H9 (cell line): ENCODE measurements at regions not wholly inside any gene's neighbourhood (a gene's known extent, or its start where the extent isn't known, plus 50 kb on each side); places are given as distances from the start of the nearest gene placed in this dataset.

Source experiments
- DNase-seq: peaks from one replicate; pipeline ENCODE4 v3.0.0-alpha.2; 2017
- H2AFZ ChIP-seq: one replicate; pipeline ENCODE4 v1.6.1; 2013; ENCODE audit warnings: mild to moderate bottlenecking, low read length, control low read depth, moderate library complexity
- H2AK5ac ChIP-seq: 2 replicates; pipeline ENCODE4 v1.6.1; 2013; ENCODE audit warnings: low read length, control low read depth, mixed read lengths; ENCODE audit not compliant: insufficient read length
- H2BK120ac ChIP-seq: one replicate; pipeline ENCODE4 v1.6.1; 2013; ENCODE audit warnings: low read depth, mild to moderate bottlenecking, low read length, control low read depth, inconsistent platforms; ENCODE audit not compliant: poor library complexity, severe bottlenecking
- H2BK12ac ChIP-seq: 2 replicates; pipeline ENCODE4 v1.6.1; 2013; ENCODE audit warnings: low read length, control low read depth, mixed read lengths, low read depth; ENCODE audit not compliant: insufficient read length
- H2BK15ac ChIP-seq: 2 replicates; pipeline ENCODE4 v1.6.1; 2013; ENCODE audit warnings: low read depth, low read length, control low read depth
- H2BK20ac ChIP-seq: one replicate; pipeline ENCODE4 v1.6.1; 2013; ENCODE audit warnings: low read depth, mild to moderate bottlenecking, low read length, control low read depth, inconsistent platforms; ENCODE audit not compliant: poor library complexity, severe bottlenecking
- H2BK5ac ChIP-seq: 2 replicates; pipeline ENCODE4 v1.6.1; 2013; ENCODE audit warnings: low read length, control low read depth, mixed read lengths; ENCODE audit not compliant: insufficient read length
- H3K14ac ChIP-seq: 2 replicates; pipeline ENCODE4 v1.6.1; 2013; ENCODE audit warnings: low read length, control low read depth; ENCODE audit not compliant: insufficient read depth
- H3K18ac ChIP-seq: 2 replicates; pipeline ENCODE4 v1.6.1; 2013; ENCODE audit warnings: low read depth, mild to moderate bottlenecking, mixed read lengths, low read length, control low read depth; ENCODE audit not compliant: insufficient read length
- H3K23ac ChIP-seq: 2 replicates; pipeline ENCODE4 v1.6.1; 2013; ENCODE audit warnings: low read length, control low read depth, mixed read lengths, low read depth; ENCODE audit not compliant: insufficient read length
- H3K23me2 ChIP-seq: 2 replicates; pipeline ENCODE4 v1.6.1; 2013; ENCODE audit warnings: low read depth, mild to moderate bottlenecking, mixed read lengths, low read length, control low read depth; ENCODE audit not compliant: insufficient read length, poor library complexity, severe bottlenecking
- H3K27ac ChIP-seq: 2 replicates; pipeline ENCODE4 v1.5.1; 2013; ENCODE audit warnings: low read length, control low read depth, mixed read lengths, low read depth; ENCODE audit not compliant: insufficient read length
- H3K27me3 ChIP-seq: 2 replicates; pipeline ENCODE4 v1.6.1; 2013; ENCODE audit warnings: low read length, control low read depth, inconsistent platforms; ENCODE audit not compliant: insufficient read depth
- H3K4ac ChIP-seq: 2 replicates; pipeline ENCODE4 v1.6.1; 2013; ENCODE audit warnings: low read depth, mild to moderate bottlenecking, control low read depth, inconsistent platforms, low read length, moderate library complexity
- H3K4me1 ChIP-seq: 2 replicates; pipeline ENCODE4 v1.6.1; 2013; ENCODE audit warnings: low read length, control low read depth, inconsistent platforms; ENCODE audit not compliant: insufficient read depth
- H3K4me2 ChIP-seq: 2 replicates; pipeline ENCODE4 v1.6.1; 2013; ENCODE audit warnings: low read length, control low read depth, mixed read lengths; ENCODE audit not compliant: insufficient read length, insufficient read depth
- H3K56ac ChIP-seq: 2 replicates; pipeline ENCODE4 v1.6.1; 2013; ENCODE audit warnings: low read depth, mild to moderate bottlenecking, mixed read lengths, low read length, control low read depth; ENCODE audit not compliant: insufficient read length
- H3K79me1 ChIP-seq: 2 replicates; pipeline ENCODE4 v1.6.1; 2013; ENCODE audit warnings: low read depth, mild to moderate bottlenecking, moderate library complexity, low read length, control low read depth, inconsistent platforms; ENCODE audit not compliant: insufficient read depth, poor library complexity, severe bottlenecking
- H3K79me2 ChIP-seq: 2 replicates; pipeline ENCODE4 v1.6.1; 2013; ENCODE audit warnings: low read length, control low read depth, inconsistent platforms; ENCODE audit not compliant: insufficient read depth
- H3K9ac ChIP-seq: 2 replicates; pipeline ENCODE4 v1.6.1; 2013; ENCODE audit warnings: low read length, control low read depth, mixed read lengths; ENCODE audit not compliant: insufficient read length; ENCODE audit errors: extremely low read depth
- H3K9me3 ChIP-seq: one replicate; pipeline ENCODE4 v1.6.1; 2013; ENCODE audit warnings: low read depth, low read length, inconsistent platforms; ENCODE audit not compliant: control insufficient read depth
- H3T11ph ChIP-seq: one replicate; pipeline ENCODE4 v1.6.1; 2013; ENCODE audit warnings: mild to moderate bottlenecking, low read length, control low read depth, inconsistent platforms
- H4K20me1 ChIP-seq: one replicate; pipeline ENCODE4 v1.6.1; 2013; ENCODE audit not compliant: control insufficient read depth, insufficient read length, insufficient read depth
- H4K5ac ChIP-seq: 2 replicates; pipeline ENCODE4 v1.6.1; 2013; ENCODE audit warnings: low read depth, mild to moderate bottlenecking, mixed read lengths, low read length, control low read depth; ENCODE audit not compliant: insufficient read length
- H4K8ac ChIP-seq: replicated peaks from 2 replicates; pipeline ENCODE4 v1.6.1; 2013; ENCODE audit warnings: low read length, control low read depth, mixed read lengths, low read depth; ENCODE audit not compliant: insufficient read length
- H4K91ac ChIP-seq: 2 replicates; pipeline ENCODE4 v1.6.1; 2013; ENCODE audit warnings: low read depth, mild to moderate bottlenecking, moderate library complexity, mixed read lengths, low read length, control low read depth; ENCODE audit not compliant: insufficient read length
- H3K27ac Mint-ChIP-seq, 3 experiments: 2 replicates in 2 of 3; 3 replicates in 1 of 3; pipeline ENCODE4 v1.8.0; 2020 to 2021; ENCODE audit warnings: mixed read lengths in 3 of 3, mild to moderate bottlenecking in 1 of 3, moderate library complexity in 1 of 3
- H3K27me3 Mint-ChIP-seq: 2 replicates; pipeline ENCODE4 v1.8.0; 2021; ENCODE audit warnings: low read depth, mild to moderate bottlenecking, moderate library complexity, mixed read lengths
- H3K36me3 Mint-ChIP-seq, 3 experiments: 2 replicates in 2 of 3; 3 replicates in 1 of 3; pipeline ENCODE4 v1.8.0; 2020 to 2021; ENCODE audit warnings: low read depth in 3 of 3, mixed read lengths in 3 of 3; ENCODE audit not compliant: insufficient read depth in 1 of 3
- H3K4me1 Mint-ChIP-seq, 2 experiments: 2 replicates each; pipeline ENCODE4 v1.8.0; 2020; ENCODE audit warnings: mixed read lengths in 2 of 2
- H3K4me3 Mint-ChIP-seq, 2 experiments: 2 replicates in 1 of 2; 3 replicates in 1 of 2; pipeline ENCODE4 v1.8.0; 2020 to 2021; ENCODE audit warnings: mild to moderate bottlenecking in 2 of 2, mixed read lengths in 2 of 2, moderate library complexity in 1 of 2
- H3K9me3 Mint-ChIP-seq, 2 experiments: 2 replicates in 1 of 2; 3 replicates in 1 of 2; pipeline ENCODE4 v1.8.0; 2020; ENCODE audit warnings: mild to moderate bottlenecking in 2 of 2, mixed read lengths in 2 of 2, moderate library complexity in 1 of 2
- CTCF ChIP-seq: fragments of 200-600 bp; sonication (generic); conservative IDR thresholded peaks from 3 replicates; pipeline ENCODE4 v1.8.0; 2021; ENCODE audit warnings: antibody characterized with exemption, mild to moderate bottlenecking
- WGBS: extraction: QIAGEN DNeasy Blood & Tissue Kit; methylation state at CpG from one replicate; pipeline ENCODE4 v1.1.7; 2013; ENCODE audit warnings: missing lambda C conversion rate, low lambda C conversion rate, mixed read lengths; ENCODE audit not compliant: insufficient read length; ENCODE audit errors: extremely low coverage; 5-methylcytosine and 5-hydroxymethylcytosine counted together

GRCh38 chr17:74049167-74049966 lies 154.1 kb upstream of the RPL38 start:
- no peaks in the 10 kb centered on the region for H3K79me1 ChIP-seq
- H2BK20ac ChIP-seq, result no peak overlapping the region
- H2AK5ac ChIP-seq, result no peak overlapping the region
- Mint-ChIP-seq H3K4me3 (no peak overlapping the region), H3K27me3 (peaks cover 11% of the 10 kb centered on the region), H3K4me1 (peaks cover 3 to 27% of the 10 kb centered on the region in 2 experiments; a peak in 3 of 4 replicates), H3K36me3 (no peaks in the 10 kb centered on the region), H3K27ac (no peak overlapping the region), H3K9me3 (no peaks in the 10 kb centered on the region)
- no peak for DNase-seq
- no peak overlapping the region for H2BK120ac ChIP-seq
- H4K8ac ChIP-seq, result no peak overlapping the region
- no peak overlapping the region for H2BK15ac ChIP-seq
- no peak overlapping the region for H3K18ac ChIP-seq
- no peak overlapping the region for H3T11ph ChIP-seq
- H3K9ac ChIP-seq, result no peak overlapping the region
- H3K14ac ChIP-seq, result no peak overlapping the region
- H3K9me3 ChIP-seq, result no peaks in the 10 kb centered on the region
- H3K23ac ChIP-seq, result no peak overlapping the region
- H2BK12ac ChIP-seq, result no peak overlapping the region
- no peak overlapping the region for H3K27ac ChIP-seq
- H3K4ac ChIP-seq, result no peak overlapping the region
- H2AFZ ChIP-seq, result no peak overlapping the region
- no peaks in the 10 kb centered on the region for H4K20me1 ChIP-seq
- no peak overlapping the region for H4K5ac ChIP-seq
- no peak overlapping the region for H4K91ac ChIP-seq
- no peaks in the 10 kb centered on the region for H3K23me2 ChIP-seq
- H3K56ac ChIP-seq, result no peak overlapping the region
- no CpG with 5 or more reads among the region's 15 CpGs for WGBS
- TF ChIP-seq CTCF, result no peak
- H3K27me3 ChIP-seq, result no peaks in the 10 kb centered on the region
- no peaks in the 10 kb centered on the region for H3K79me2 ChIP-seq
- no peak overlapping the region for H3K4me2 ChIP-seq
- no peak overlapping the region for H2BK5ac ChIP-seq
- no peaks in the 10 kb centered on the region for H3K4me1 ChIP-seq
